GM23248 (cell line): ENCODE measurements at regions not wholly inside any gene's neighbourhood (a gene's known extent, or its start where the extent isn't known, plus 50 kb on each side); places are given as distances from the start of the nearest gene placed in this dataset.
A peak's percentile ranks its signal among the peaks of the same experiment; 100 is the strongest.

ENCODE experiments used
- DNase-seq: peaks from one replicate; pipeline ENCODE4 v3.0.0-alpha.2; 2015
- H2AFZ ChIP-seq: fragments of 200-600 bp; sonication (generic); 2 replicates; pipeline ENCODE4 v1.6.1; 2016; ENCODE audit warnings: antibody characterized with exemption
- H3F3A ChIP-seq: fragments of 200-600 bp; sonication (generic); 2 replicates; pipeline ENCODE4 v1.6.1; 2016; ENCODE audit warnings: mild to moderate bottlenecking, antibody characterized with exemption, mixed run types; ENCODE audit not compliant: insufficient read depth
- H3K27ac ChIP-seq: fragments of 200-600 bp; sonication (generic); 2 replicates; pipeline ENCODE4 v1.5.1; 2016; ENCODE audit warnings: mild to moderate bottlenecking
- H3K27me3 ChIP-seq: fragments of 200-600 bp; sonication (generic); replicated peaks from 2 replicates; pipeline ENCODE4 v1.6.1; 2016; ENCODE audit warnings: mild to moderate bottlenecking; ENCODE audit not compliant: insufficient read depth
- H3K36me3 ChIP-seq: fragments of 200-600 bp; sonication (generic); 2 replicates; pipeline ENCODE4 v1.6.1; 2016; ENCODE audit warnings: low read depth, mild to moderate bottlenecking
- H3K4me1 ChIP-seq: fragments of 200-600 bp; sonication (generic); 2 replicates; pipeline ENCODE4 v1.6.1; 2016; ENCODE audit warnings: mild to moderate bottlenecking; ENCODE audit not compliant: insufficient read depth
- H3K4me2 ChIP-seq: fragments of 200-600 bp; sonication (generic); one replicate; pipeline ENCODE4 v1.6.1; 2016; ENCODE audit warnings: mild to moderate bottlenecking; ENCODE audit not compliant: unreplicated experiment
- H3K4me3 ChIP-seq: fragments of 200-600 bp; sonication (generic); 2 replicates; pipeline ENCODE4 v1.5.1; 2016; ENCODE audit warnings: mild to moderate bottlenecking
- H3K79me2 ChIP-seq: fragments of 200-600 bp; sonication (generic); 2 replicates; pipeline ENCODE4 v1.6.1; 2016; ENCODE audit warnings: mild to moderate bottlenecking; ENCODE audit not compliant: insufficient read depth
- H3K9ac ChIP-seq: fragments of 200-600 bp; sonication (generic); 2 replicates; pipeline ENCODE4 v1.6.1; 2016; ENCODE audit warnings: mild to moderate bottlenecking
- H3K9me2 ChIP-seq: fragments of 200-600 bp; sonication (generic); 2 replicates; pipeline ENCODE4 v1.6.1; 2016; ENCODE audit warnings: mixed run types, mild to moderate bottlenecking, moderate library complexity; ENCODE audit not compliant: insufficient read depth
- H3K9me3 ChIP-seq: fragments of 200-600 bp; sonication (generic); one replicate; pipeline ENCODE4 v1.6.1; 2017; ENCODE audit warnings: low read depth
- H4K20me1 ChIP-seq: fragments of 200-600 bp; sonication (generic); 2 replicates; pipeline ENCODE4 v1.6.0; 2016; ENCODE audit not compliant: insufficient read depth
- EZH2 ChIP-seq: fragments of 200-600 bp; sonication (generic); IDR thresholded peaks from 2 replicates; pipeline ENCODE4 v1.6.1; 2018; ENCODE audit warnings: antibody characterized with exemption, mild to moderate bottlenecking; ENCODE audit not compliant: insufficient read depth, poor library complexity, severe bottlenecking
- EZH2phosphoT487 ChIP-seq: fragments of 200-600 bp; sonication (generic); IDR thresholded peaks from 2 replicates; pipeline ENCODE4 v1.6.1; 2018; ENCODE audit warnings: antibody characterized with exemption, moderate library complexity, mild to moderate bottlenecking, low read depth; ENCODE audit not compliant: insufficient read depth
- WGBS, 2 experiments: methylation state at CpG; one replicate each; pipeline ENCODE4 v1.1.6; 2015 to 2017; ENCODE audit warnings: low lambda C conversion rate in 2 of 2, low coverage in 1 of 2; ENCODE audit errors: missing lambda C conversion rate in 2 of 2; 5-methylcytosine and 5-hydroxymethylcytosine counted together
- in situ Hi-C: fragments of 300-500 bp; cut with MboI; formaldehyde crosslinking; loops from 2 replicates; pipeline ENCODE4 v1.15.0; 2020

DNA sequence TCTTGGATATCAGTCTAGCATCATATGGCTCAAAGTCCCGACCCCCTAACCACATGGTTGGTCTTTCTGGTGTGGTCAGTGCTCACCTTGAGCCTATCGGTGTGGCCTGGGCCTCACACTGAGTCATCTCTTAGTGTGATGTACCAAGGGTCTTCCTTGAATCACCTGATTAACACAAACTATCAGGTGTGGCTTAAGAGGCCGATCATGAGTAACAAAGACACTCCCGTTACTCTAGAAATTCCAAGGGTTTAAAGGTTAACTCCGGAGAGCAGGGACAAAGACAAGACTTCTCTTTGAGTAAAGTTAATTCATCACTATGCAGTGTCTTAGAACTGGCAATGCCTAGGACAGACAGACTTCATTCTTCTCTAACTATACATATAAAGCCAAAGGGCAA, 52.3 kb upstream of the ARMC3 start:
- H3K4me3 ChIP-seq: no peak overlapping the region
- no peaks in the 10 kb centered on the region for H3K4me1 ChIP-seq
- no peak overlapping the region for H3K4me2 ChIP-seq
- H3K9ac ChIP-seq: no peak overlapping the region
- in situ Hi-C loops: no loop called here
- no peaks in the 10 kb centered on the region for H3K9me3 ChIP-seq
- H3K27me3 ChIP-seq: peaks cover 11% of the 10 kb centered on the region; the same call in 1 of the 2 replicates
- H4K20me1 ChIP-seq: no peaks in the 10 kb centered on the region
- H2AFZ ChIP-seq: no peak overlapping the region
- no peak overlapping the region for H3K27ac ChIP-seq
- no peaks in the 10 kb centered on the region for H3K36me3 ChIP-seq
- TF ChIP-seq EZH2phosphoT487 (no peak), EZH2 (no peak)
- no peaks in the 10 kb centered on the region for H3F3A ChIP-seq
- H3K79me2 ChIP-seq: no peaks in the 10 kb centered on the region
- WGBS, 2 experiments: 54 to 58% methylated on average over 5 of the region's 5 CpGs
- no peaks in the 10 kb centered on the region for H3K9me2 ChIP-seq
- no peak for DNase-seq

- WGBS, 2 experiments: 20 to 21% methylated on average over 7 of the region's 7 CpGs
- no peaks in the 10 kb centered on the region for H4K20me1 ChIP-seq
- H3K9ac ChIP-seq: no peak overlapping the region
- no peaks in the 10 kb centered on the region for H3K79me2 ChIP-seq
- H3K4me3 ChIP-seq: no peak overlapping the region
- H3K9me2 ChIP-seq: no peaks in the 10 kb centered on the region
- DNase-seq: no peak
- no peaks in the 10 kb centered on the region for H3K36me3 ChIP-seq
- in situ Hi-C loops: no loop called here
- H2AFZ ChIP-seq: no peak overlapping the region
- no peaks in the 10 kb centered on the region for H3K4me1 ChIP-seq
- H3K27me3 ChIP-seq: peaks cover 11% of the 10 kb centered on the region; the same call in 1 of the 2 replicates
- no peak overlapping the region for H3K27ac ChIP-seq
- H3F3A ChIP-seq: no peaks in the 10 kb centered on the region
- TF ChIP-seq EZH2phosphoT487 (no peak), EZH2 (no peak)
- H3K4me2 ChIP-seq: no peak overlapping the region
- H3K9me3 ChIP-seq: no peaks in the 10 kb centered on the region
Observed at GRCh38 chr10:22874189-22874854, 53.5 kb upstream of the ARMC3 start.

DNA sequence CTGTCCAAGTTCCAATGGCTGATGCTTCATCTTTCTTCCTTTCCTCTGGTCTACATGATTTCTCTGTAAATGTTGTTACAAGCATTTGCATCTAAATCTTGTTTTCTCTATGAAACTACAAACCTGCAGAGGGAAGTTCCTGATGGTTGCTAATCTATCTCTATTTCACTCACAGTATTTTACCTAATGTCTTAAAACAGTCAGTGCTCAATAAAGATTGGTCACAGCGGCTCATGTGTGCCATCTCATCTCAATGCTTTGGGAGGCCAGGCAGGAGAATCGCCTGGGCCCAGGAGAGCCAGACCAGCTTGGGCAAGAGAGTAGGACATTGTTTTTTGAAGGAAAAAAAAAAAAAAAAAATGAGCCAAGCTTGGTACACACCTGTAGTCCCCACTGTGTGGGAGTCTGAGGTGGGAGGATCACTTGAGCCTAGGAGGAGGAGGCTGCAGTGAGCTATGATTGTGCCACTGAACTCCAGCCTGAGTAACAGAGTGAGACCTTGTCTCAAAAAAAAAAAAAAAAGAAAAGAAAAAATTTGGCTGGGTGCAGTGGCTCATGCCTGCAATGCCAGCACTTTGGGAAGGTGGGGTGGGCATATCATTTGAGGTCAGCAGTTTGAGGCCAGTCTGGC, 71.3 kb upstream of the ARMC3 start:
- Histone ChIP-seq H3K36me3 (no peaks in the 10 kb centered on the region), H3K9me3 (no peaks in the 10 kb centered on the region), H2AFZ (no peak overlapping the region), H3K79me2 (no peaks in the 10 kb centered on the region), H3K4me1 (no peaks in the 10 kb centered on the region), H3K27me3 (0 out of 2 replicates have a peak, but pooled peaks cover 2% of the 10 kb centered on the region), H3K4me2 (no peak overlapping the region), H3K27ac (no peak overlapping the region), H4K20me1 (no peaks in the 10 kb centered on the region), H3K9me2 (no peaks in the 10 kb centered on the region), H3K4me3 (no peak overlapping the region), H3F3A (no peaks in the 10 kb centered on the region), H3K9ac (no peak overlapping the region)
- in situ Hi-C loops: no loop called here
- 71 to 81% methylated on average over 2 of the region's 2 CpGs for WGBS, 2 experiments
- DNase-seq: no peak
- TF ChIP-seq EZH2: no peak
- no peak for TF ChIP-seq EZH2phosphoT487

GRCh38 chr10:22854935-22855421, 72.9 kb upstream of the ARMC3 start:
- in situ Hi-C loops: no loop called here
- Histone ChIP-seq H2AFZ (no peak overlapping the region), H3K9me3 (no peaks in the 10 kb centered on the region), H4K20me1 (no peaks in the 10 kb centered on the region), H3K4me1 (no peaks in the 10 kb centered on the region), H3K27ac (no peak overlapping the region), H3K36me3 (no peaks in the 10 kb centered on the region), H3K4me2 (no peak overlapping the region), H3K9ac (no peak overlapping the region), H3K9me2 (no peaks in the 10 kb centered on the region), H3K4me3 (no peak overlapping the region), H3K27me3 (no peaks in the 10 kb centered on the region), H3F3A (no peaks in the 10 kb centered on the region), H3K79me2 (no peaks in the 10 kb centered on the region)
- WGBS, 2 experiments: 69 to 71% methylated on average over 4 of the region's 4 CpGs
- DNase-seq: peak; percentile 5
- TF ChIP-seq EZH2phosphoT487 (no peak), EZH2 (no peak)
